HT1080 (cell line): ENCODE measurements at regions not wholly inside any gene's neighbourhood (a gene's known extent, or its start where the extent isn't known, plus 50 kb on each side); places are given as distances from the start of the nearest gene placed in this dataset.
A peak's percentile ranks its signal among the peaks of the same experiment; 100 is the strongest.

Experiments
- DNase-seq: peaks from one replicate; pipeline ENCODE4 v3.0.0-alpha.2; 2015; ENCODE audit warnings: low read depth

DNA sequence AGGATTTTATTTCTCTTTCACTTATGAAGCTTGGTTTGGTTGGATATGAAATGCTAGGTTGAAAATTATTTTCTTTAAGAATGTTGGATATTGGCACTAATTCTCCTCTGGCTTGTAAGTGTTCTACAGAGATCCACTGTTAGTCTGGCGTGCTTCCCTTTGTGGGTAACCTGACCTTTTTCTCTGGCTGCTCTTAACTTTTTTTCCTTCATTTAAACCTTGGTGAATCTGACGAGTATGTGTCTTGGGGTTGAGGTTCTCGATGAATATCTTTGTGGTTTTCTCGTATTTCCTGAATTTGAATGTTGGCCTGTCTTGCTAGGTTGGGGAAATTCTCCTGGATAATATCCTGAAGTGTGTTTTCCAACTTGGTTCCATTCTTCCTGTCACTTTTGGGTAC, 1208.4 kb upstream of the ADGRB3 start:
- DNase-seq = peak; percentile 53

DNA sequence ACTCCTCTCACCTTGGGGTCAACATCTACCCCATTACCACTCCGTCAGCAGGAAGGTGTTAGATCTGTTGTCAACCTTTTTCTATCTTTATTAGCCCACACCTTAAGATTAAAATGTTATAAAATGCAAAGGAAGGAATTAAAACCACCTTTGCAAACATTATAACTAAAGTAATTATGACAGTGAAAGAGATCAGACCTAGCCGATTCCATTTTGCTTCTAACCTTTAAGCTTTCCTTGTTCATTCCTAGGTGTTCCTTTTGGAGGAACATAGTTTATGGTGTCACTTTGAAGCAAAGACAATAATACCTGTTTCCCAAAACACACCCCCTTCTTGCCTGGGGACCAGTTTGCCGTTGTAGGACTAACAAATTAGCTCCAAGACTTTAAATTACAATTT, 1223.0 kb upstream of the ADGRB3 start:
- no peak for DNase-seq

DNA sequence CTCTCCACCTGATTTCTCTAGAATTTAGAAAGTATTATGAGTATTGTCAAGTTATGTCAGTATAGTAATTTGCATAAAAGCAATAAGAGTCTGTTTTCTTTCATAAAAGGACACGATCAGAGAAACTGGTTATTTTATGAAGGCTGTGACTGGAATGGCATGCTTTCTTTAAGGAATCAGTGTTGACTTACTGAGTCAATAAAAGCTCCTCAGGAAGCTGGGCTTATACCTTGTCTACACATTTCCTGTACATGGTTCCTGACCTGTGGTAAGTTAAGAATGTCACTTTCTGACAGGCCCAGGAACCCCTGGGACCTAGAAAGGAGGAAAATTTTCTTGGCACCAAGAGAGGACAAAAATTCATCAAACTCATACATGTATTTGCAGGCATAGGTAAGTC, 1224.0 kb upstream of the ADGRB3 start:
- peak; percentile 51 for DNase-seq

DNA sequence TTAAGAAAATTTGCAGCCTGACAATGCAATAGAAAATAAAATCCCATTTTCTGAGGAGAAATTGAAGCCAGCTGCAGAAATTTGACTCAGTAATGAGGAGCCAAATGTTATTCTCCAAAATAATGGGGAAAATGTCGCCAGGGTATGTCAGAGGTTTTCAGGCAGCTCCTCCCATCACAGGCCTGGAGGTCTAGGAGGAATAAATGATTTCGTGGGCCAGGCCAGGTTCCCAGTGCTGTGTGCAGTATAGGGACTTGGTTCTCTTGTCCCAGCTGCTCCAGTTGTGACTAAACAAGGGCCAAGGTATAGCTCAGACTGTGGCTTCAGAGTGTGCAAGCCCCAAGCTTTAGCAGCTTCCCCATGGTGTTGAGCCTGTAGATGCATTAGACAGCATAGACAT, 1240.8 kb upstream of the ADGRB3 start:
- DNase-seq = no peak

DNA sequence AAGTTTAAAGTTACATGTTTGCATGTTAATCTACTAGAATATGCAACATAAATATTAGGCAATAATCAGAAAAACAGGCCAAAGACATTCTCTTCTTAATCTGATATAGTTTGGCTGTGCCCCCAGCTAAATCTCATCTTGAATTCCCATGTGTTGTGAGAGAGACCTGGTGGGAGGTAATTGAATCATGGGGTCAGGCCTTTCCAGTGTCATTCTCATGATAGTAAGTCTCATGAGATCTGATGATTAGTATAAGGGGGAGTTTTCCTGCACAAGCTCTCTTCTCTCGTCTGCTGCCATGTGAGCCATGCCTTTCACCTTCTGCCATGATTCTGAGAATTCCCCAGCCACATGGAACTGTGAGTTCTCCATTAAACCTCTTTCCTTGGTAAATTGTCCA, 1241.7 kb upstream of the ADGRB3 start:
- no peak for DNase-seq

DNA sequence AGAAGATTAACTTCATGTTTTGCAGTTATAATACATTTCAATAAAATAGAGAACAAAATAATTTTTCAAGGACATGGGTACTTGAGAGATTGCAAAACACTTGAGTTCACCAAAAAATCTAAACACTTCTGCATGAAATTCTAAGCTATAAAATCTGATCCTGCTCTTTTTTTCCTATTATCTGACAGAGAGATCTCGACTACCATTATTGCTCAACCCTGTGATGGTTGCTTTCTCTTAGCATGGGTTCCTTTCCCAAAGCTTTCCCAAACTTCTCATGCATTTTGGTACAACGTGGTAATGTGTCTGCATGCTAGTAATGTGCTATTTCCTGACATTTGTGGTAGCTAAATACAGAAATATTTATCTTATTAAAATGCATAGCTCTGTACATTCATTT, 1243.1 kb upstream of the ADGRB3 start:
- no peak for DNase-seq

DNA sequence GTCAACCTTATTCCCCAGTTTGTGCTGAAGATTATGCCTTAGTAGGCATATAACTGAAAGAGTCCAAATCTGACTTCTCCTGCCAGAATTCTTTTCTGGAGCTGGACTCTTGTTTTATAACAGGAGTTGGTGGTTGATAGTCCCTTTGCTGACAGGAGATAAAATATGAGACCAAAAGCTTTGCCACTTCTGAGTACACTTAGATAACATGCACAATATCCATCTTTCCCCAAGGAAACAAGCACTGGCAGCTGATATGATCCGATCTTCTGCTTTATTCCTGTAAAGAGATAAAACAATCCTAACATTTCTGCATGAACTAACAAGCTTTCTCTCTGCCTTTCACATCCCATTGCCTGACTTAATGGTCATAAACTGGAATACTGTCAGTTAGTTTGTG, 1265.4 kb upstream of the ADGRB3 start:
- DNase-seq = no peak

DNA sequence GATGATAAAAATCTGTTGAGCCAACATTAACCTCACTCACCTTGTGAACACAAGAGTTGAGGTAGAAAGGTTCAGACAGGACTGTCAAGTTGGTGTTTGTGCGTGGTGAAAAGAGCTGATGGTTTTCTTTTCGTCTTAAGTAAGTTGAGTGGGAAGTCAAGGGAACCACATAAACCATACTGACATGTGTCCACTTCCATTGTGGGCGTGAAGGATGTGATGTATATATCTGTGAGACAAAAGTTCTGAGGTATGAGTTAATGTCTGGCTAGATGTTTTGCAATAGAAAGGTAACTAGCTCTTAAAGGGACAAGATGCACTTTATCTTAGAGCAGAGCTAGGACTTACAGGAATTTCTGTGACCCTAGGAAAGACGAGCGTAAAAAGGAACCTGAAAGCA, 1272.1 kb upstream of the ADGRB3 start:
- DNase-seq = no peak

DNA sequence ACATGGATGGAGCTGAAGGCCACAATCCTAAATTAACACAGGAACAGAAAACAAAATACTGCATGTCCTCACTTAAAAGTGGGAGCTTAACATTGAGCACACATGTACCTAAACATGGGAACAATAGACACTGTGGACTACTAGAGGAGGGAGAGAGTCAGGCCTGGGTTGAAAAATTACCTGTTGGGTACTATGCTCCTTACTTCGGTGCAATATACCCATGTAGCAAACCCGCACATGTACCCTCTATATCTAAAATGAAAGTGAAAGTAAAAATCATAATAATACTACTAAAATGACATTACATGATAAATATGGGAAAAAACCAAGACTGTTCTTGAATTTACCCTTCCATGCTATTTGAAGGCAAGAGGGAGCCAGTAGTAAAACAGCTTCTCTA, 1273.8 kb upstream of the ADGRB3 start:
- DNase-seq = peak; percentile 5

DNA sequence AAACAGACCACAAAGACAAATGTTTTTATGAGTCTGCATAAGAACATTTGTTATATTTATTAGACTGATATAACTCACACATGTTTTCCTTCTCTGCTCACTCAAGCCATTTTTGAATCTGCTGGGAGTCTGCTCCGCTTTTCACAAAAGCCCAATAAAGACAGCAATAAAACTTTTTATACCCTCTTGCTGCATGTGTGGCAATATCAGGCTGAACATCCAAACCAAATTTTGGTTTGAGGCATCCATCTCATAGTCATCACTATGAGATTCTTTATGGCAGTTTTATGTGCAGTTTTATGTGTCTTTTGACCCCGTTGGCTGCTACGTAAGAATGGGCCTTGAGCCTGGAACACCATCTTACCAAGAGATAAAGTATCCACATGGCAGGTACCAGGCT, 1276.8 kb upstream of the ADGRB3 start:
- no peak for DNase-seq

DNA sequence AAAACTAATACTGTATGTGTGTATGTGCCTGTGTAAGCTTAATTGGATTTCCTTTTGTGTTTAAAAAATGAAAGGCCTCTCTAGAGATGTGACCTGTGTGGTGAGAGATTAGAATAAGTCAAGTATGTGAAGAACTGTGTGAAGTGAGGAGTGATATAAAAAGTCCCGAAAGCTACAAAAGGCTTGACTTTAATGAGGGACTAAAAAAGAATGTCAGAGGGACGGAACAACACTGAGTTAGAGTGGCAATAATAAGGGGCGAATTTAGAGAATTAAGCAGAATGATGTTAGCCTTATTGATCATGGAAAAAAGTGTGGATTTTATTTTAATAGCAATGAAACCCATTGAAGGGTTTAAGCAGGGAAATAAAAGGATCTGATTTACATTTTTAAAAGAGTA, 1281.2 kb upstream of the ADGRB3 start:
- DNase-seq = no peak

DNA sequence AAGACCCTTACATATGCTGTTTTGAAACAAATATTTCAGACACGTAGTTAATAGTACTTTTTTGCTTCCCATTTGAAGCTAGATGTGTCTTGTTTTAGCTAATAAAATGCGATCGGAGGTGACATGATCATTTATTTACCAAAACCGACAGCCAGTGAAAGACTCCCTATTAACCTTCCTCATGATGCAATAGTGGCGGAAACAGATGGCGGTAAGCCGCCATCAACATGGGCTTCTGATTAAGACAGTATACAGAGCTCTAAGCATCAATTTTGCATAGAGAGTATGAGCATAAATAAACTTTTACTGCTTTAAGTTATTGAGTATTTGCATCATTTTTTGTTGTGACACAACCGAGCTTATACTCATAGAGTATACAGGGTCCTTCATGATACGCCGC, 1282.4 kb upstream of the ADGRB3 start:
- DNase-seq = no peak

DNA sequence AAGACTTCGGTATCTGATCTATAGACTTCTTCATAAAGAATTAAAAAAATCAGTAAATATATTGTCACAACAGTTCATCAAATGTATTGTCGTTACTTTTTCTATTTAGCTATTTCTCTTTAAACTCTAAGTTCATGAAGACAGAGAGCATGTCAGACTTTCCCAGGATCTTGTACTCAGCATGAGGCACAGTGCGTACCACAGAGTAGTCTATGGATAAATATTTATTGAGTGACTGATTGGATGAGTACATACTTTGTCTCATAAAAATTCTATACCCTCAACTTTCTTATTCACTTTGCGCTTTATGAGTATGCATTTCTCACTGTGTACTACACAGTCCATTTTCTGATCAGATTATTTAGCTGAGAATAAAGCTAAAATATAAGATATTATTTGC, 1284.4 kb upstream of the ADGRB3 start:
- no peak for DNase-seq

DNA sequence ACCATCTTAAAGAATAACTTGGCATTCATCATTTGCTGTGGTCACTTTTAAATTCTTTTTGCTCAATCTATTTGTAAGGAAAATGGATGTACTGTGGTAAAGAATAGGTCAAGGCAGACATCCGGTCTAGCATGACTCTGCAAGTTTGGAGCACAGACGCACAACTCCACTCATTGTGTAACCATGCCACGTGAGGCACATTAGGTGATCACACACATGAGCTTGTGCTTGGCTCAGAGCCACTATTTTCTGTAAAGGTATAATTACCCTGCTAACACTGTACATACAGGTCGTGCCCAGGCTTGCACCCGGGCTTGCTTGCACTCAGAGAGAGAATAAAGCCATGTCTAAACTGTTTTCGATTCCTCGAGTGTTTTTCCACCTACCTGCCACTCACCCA, 1289.1 kb upstream of the ADGRB3 start:
- peak; percentile 18 for DNase-seq

DNA sequence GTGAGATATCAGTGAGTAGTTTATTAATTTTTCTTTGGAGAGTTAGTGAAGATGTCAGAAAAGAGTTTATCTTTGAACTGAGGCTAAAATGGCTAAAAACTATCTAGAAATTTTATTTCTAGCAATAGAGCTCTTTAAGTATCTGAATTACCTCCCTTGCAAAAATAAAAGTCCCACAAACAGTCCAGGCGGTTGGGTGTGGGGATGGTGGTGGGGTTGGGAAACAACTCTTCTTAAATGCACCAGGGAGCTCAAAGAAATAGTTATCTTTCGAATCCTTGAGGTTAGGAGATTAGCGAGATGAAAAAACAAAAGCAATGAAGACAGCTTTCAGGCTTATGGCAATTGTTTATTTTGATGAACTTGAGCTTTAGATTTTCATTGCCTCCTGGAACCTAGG, 1299.1 kb upstream of the ADGRB3 start:
- no peak for DNase-seq

DNA sequence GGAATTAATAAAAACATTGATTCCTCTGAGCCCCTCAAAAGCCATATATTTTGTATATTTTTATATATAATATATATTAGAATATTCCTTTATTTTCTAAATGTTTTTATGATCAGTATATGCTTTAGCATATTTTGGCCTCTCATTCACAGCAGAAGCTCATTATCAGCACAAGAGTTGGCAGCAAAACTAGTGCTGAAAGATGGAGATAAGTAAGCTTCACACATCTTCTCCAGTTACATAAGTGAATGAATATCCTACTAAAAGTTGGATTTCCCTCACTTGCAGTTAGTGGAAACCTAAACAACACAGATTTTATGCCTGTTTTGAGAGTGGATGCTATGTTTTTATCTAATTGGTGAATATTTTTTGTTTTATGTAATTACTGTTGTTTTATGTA, 1303.8 kb upstream of the ADGRB3 start:
- DNase-seq = no peak

DNA sequence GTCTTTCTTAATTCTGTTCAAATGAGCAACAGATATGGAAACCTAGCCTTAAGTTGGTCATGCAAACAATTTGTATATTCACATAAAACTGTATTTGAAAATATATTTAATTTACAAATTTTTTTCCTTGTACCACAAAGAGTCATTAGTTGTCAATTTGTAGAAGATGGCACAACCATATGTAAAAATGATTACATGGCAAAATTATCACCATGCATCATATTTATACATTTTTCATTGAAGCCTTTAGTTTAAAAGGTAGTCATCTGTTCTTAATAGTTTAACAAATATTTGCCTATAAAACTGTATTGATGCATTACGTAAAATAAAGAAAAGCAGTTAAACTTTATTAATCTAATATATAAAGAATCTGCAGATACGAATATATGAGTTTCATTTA, 1306.8 kb upstream of the ADGRB3 start:
- no peak for DNase-seq

DNA sequence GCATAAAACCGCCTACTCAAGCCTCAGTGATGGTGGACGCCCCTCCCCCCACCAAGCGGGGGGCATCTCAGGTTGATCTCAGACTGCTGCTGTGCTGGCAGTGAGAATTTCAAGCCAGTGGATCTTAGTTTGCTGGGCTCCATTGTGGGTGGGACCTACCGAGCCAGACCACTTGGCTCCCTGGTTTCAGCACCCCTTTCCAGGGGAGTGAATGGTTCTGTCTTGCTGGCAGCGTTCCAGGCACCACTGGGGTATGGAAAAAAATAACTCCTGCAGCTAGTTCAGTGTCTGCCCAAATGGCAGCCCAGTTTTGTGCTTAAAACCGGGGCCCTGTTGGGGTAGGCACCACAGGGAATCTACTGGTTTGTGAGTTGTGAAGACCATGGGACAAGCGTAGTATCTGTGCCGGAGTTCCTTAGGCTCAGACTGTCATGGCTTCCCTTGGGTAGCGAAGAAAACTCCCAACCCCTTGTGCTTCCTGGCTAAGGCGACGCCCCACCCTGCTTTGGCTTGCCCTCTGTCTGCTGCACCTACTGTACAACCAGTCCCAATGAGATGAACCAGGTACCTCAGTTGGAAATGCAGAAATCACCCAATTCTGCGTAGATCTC, 1334.5 kb upstream of the ADGRB3 start:
- no peak for DNase-seq

DNA sequence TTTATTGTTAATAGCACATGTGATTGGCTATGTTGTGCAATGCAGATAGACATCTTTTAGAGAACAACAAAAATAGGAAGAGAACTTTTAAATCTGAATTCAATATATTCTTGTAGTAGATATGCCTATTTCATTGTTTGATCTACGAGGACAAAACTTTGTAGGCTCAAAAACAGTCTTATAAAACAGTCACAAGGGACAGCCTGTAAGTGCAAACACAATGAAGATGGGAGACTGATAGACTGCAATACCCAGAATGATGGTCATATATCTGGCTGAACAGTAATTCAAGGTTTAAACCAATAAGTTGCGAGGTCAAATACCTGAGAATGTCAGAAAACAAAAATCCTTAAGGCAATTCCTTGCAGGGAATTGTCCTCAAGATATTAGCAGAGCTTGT, 1342.9 kb upstream of the ADGRB3 start:
- DNase-seq = no peak

DNA sequence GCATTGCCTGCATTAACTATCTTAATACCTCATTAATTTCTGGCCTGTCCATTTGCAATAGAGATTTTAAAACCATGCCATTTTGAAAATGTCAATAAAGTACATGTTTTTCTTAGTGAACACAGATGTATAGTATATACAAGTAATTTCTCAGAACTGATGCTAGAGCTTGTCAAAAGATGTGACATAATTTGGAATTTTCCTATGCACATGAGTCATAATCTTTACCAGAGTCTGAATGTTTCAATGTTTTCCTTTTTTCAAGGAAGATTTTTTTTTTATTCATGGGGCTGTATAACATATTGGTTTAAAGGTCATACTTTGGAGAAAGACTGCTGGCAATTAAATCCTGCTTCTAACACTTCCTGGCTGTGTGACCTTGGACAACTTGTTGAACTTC, 1347.5 kb upstream of the ADGRB3 start:
- no peak for DNase-seq

DNA sequence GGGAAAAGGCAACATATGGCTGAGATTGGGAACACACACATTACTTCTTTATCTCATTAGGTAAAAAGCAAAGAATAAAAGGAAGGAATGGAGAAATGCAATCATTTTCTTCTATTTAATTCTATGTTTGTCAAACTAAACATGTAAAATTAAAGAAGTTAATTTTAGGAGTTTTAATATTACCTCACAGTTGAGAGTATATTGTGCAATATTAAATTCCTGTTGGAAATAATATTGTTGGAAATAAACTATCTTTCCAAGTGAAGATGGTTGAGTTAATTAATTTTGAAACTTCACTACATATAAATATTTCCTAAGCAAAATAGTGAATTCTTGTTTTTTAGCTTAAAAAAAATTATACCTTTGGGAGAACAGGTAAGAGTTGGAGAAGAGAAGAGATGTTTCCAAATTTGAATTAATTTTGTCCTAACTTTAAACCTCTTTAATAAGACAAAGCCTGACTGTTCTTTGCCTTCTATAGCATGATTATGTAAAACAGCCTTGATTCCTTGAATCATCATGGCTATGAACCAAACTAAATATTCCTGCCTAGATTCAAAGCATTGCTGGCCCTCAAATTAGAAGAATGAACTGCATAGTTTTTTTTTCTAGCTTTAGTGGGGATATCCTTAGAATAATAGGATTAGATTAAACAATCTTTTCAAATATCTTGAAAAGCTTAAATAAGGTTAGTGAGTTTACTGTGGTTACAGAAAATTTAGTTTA, 1349.1 kb upstream of the ADGRB3 start:
- DNase-seq = no peak

DNA sequence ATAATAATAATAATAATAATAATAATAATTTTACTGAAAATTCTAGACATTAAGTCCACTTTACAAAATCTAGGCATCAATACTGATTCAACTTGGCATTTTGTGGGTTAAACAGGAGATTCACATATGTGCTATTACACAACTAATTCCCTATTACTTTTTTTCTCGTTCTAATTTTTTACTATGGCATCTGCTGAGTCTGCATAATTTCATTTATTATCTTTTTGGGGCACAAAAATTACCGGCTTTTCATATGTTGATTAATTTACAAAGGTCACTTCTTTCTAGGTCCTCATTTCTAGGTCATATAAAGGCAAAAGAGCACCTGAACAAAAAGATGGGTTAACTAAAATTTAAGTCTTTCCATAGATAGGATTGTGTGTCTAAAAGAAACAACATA, 1357.8 kb upstream of the ADGRB3 start:
- DNase-seq = no peak
